ENCODE measurements at regions not wholly inside any gene's neighbourhood (a gene's known extent, or its start where the extent isn't known, plus 50 kb on each side); places are given as distances from the start of the nearest gene placed in this dataset.

- TF ChIP-seq CTCF (IDR thresholded peaks at IDR 0.05; ENCODE audit: low read depth, low read length) (no peak), EZH2phosphoT487 (IDR thresholded peaks at IDR 0.05; ENCODE audit: low read depth) (no peak)
These were observed 75.1 kb upstream of the NUP50 start for GRCh38 chr22:45088576-45088975.

All from OCI-LY3 (cell line).